ENCODE measurements at regions not wholly inside any gene's neighbourhood (a gene's known extent, or its start where the extent isn't known, plus 50 kb on each side); places are given as distances from the start of the nearest gene placed in this dataset.

- DNase-seq: no peak
- intact Hi-C loops (cut with DNase I, micrococcal nuclease): no loop called here
- CTCF ChIA-PET: interaction anchor here (2.0 kb wide), 1 partner anchor 259 kb away, joined by 7 read pairs; no protein-coding TSS in a partner anchor
- Mint-ChIP-seq H3K27ac (no peak overlapping the region), H3K9me3 (no peaks in the 10 kb centered on the region), H3K27me3 (no peaks in the 10 kb centered on the region), H3K36me3 (ENCODE audit: low read depth) (no peaks in the 10 kb centered on the region), H3K4me1 (ENCODE audit: low read depth) (no peaks in the 10 kb centered on the region), H3K4me3 (no peak overlapping the region)
- peaks cover 6% of the 10 kb centered on the region for H3K4me1 ChIP-seq (ENCODE audit: insufficient read depth, low read length)
- no peak for TF ChIP-seq CTCF (IDR thresholded peaks at IDR 0.05)
- H3K4me3 ChIP-seq (ENCODE audit: low read length): no peak overlapping the region
- no peak for ATAC-seq (ENCODE audit: poor library complexity)
- H3K27me3 ChIP-seq (ENCODE audit: control insufficient read depth in 1 of 2, insufficient read depth in 2 of 2, low read length in 2 of 2): no peaks in the 10 kb centered on the region
- POLR2A ChIA-PET: no interaction called here
- no peak overlapping the region for H3K27ac ChIP-seq (ENCODE audit: low read depth in 1 of 2, low read length in 2 of 2)
- H3K36me3 ChIP-seq (ENCODE audit: insufficient read depth, low read length): no peaks in the 10 kb centered on the region
- H3K9me3 ChIP-seq (ENCODE audit: control insufficient read depth in 1 of 2, insufficient read depth in 1 of 2, low read length in 2 of 2): no peaks in the 10 kb centered on the region
Observed at GRCh38 chr6:131459005-131459404, 114.0 kb upstream of the ARG1 start.

- DNase-seq: no peak
- no peak overlapping the region for H3K4me3 ChIP-seq (ENCODE audit: low read length)
- Mint-ChIP-seq H3K36me3 (ENCODE audit: low read depth) (no peaks in the 10 kb centered on the region), H3K27ac (no peak overlapping the region), H3K27me3 (no peaks in the 10 kb centered on the region), H3K4me3 (no peak overlapping the region), H3K4me1 (ENCODE audit: low read depth) (no peaks in the 10 kb centered on the region), H3K9me3 (no peaks in the 10 kb centered on the region)
- H3K9me3 ChIP-seq (ENCODE audit: control insufficient read depth in 1 of 2, insufficient read depth in 1 of 2, low read length in 2 of 2): no peaks in the 10 kb centered on the region
- ATAC-seq (ENCODE audit: poor library complexity): no peak
- peaks cover 6% of the 10 kb centered on the region for H3K4me1 ChIP-seq (ENCODE audit: insufficient read depth, low read length)
- CTCF ChIA-PET: interaction anchor here (2.0 kb wide), 1 partner anchor 261 kb away, joined by 7 read pairs; no protein-coding TSS in a partner anchor
- no peaks in the 10 kb centered on the region for H3K27me3 ChIP-seq (ENCODE audit: control insufficient read depth in 1 of 2, insufficient read depth in 2 of 2, low read length in 2 of 2)
- no peaks in the 10 kb centered on the region for H3K36me3 ChIP-seq (ENCODE audit: insufficient read depth, low read length)
- TF ChIP-seq CTCF (IDR thresholded peaks at IDR 0.05): no peak
- intact Hi-C loops (cut with DNase I, micrococcal nuclease): no loop called here
- POLR2A ChIA-PET: interaction anchor here (1.0 kb wide), 1 partner anchor 55 kb away, joined by 3 read pairs; no protein-coding TSS in a partner anchor
- H3K27ac ChIP-seq (ENCODE audit: low read depth in 1 of 2, low read length in 2 of 2): no peak overlapping the region
Observed at GRCh38 chr6:131460614-131461000, 112.4 kb upstream of the ARG1 start.

GRCh38 chr6:131469130-131469529 is 103.9 kb upstream of the ARG1 start:
- TF ChIP-seq CTCF (IDR thresholded peaks at IDR 0.05): no peak
- Mint-ChIP-seq H3K27ac (no peak overlapping the region), H3K4me1 (ENCODE audit: low read depth) (no peaks in the 10 kb centered on the region), H3K27me3 (no peaks in the 10 kb centered on the region), H3K9me3 (peaks cover 4% of the 10 kb centered on the region), H3K4me3 (no peak overlapping the region), H3K36me3 (ENCODE audit: low read depth) (no peaks in the 10 kb centered on the region)
- H3K4me1 ChIP-seq (ENCODE audit: insufficient read depth, low read length): no peaks in the 10 kb centered on the region
- no peak overlapping the region for H3K27ac ChIP-seq (ENCODE audit: low read depth in 1 of 2, low read length in 2 of 2)
- H3K4me3 ChIP-seq (ENCODE audit: low read length): no peak overlapping the region
- CTCF ChIA-PET: no interaction called here
- H3K36me3 ChIP-seq (ENCODE audit: insufficient read depth, low read length): no peaks in the 10 kb centered on the region
- no peak for ATAC-seq (ENCODE audit: poor library complexity)
- intact Hi-C loops (cut with DNase I, micrococcal nuclease): no loop called here
- H3K9me3 ChIP-seq (ENCODE audit: control insufficient read depth in 1 of 2, insufficient read depth in 1 of 2, low read length in 2 of 2): no peaks in the 10 kb centered on the region
- H3K27me3 ChIP-seq (ENCODE audit: control insufficient read depth in 1 of 2, insufficient read depth in 2 of 2, low read length in 2 of 2): no peaks in the 10 kb centered on the region
- DNase-seq: no peak
- POLR2A ChIA-PET: interaction anchor here (0.6 kb wide), 1 partner anchor 9 kb away, joined by 3 read pairs; no protein-coding TSS in a partner anchor

Data from CD4-positive, alpha-beta T cell (primary cell).